HG02852 (cell line): ENCODE measurements at regions not wholly inside any gene's neighbourhood (a gene's known extent, or its start where the extent isn't known, plus 50 kb on each side); places are given as distances from the start of the nearest gene placed in this dataset.
"Not testable (repeated sequence)": the region's sequence is repeated elsewhere in the genome, so short reads cannot be mapped to it uniquely, and the experiment has no call there.

Experiments used
- ATAC-seq: cut with Tn5 transposase; IDR thresholded peaks from one replicate; pipeline ENCODE4 v1.9.1; 2021; ENCODE audit warnings: mild to moderate bottlenecking, moderate library complexity; ENCODE audit not compliant: unreplicated experiment

DNA sequence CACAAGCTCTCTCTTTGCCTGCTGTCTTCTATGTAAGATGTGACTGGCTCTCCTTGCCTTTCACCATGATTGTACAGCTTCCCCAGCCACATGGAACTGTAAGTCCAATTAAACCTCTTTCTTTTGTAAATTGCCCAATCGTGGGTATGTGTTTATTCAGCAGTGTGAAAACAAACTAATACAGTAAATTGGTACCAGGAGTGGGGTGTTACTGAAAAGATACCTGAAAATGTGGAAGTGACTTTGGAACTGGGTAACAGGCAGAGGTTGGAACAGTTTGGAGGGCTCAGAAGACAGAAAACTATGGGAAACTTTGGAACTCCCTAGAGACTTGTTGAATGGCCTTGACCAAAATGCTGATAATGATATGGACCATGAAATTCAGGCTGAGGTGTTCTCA is 214.3 kb upstream of the FSCB start:
- not testable (repeated sequence) for ATAC-seq

DNA sequence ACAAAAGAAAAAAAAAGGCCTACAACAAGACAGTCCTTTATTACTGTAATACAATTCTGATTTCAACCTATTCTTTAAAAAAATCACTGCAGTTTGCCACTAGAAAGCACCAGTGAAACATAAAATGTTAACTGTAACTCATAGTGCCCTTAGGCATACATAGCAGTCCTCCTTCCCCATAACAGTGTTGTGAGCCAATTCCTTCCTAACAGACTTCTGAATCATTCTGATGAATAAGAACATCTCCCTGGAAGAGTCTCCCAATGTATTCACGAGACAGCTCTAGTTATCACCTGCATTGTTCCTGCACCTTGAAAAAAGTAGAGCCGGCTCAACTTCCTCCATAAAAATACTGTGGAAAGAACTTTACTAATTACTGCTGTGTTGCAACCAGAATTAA is 213.6 kb upstream of the FSCB start:
- no peak for ATAC-seq

DNA sequence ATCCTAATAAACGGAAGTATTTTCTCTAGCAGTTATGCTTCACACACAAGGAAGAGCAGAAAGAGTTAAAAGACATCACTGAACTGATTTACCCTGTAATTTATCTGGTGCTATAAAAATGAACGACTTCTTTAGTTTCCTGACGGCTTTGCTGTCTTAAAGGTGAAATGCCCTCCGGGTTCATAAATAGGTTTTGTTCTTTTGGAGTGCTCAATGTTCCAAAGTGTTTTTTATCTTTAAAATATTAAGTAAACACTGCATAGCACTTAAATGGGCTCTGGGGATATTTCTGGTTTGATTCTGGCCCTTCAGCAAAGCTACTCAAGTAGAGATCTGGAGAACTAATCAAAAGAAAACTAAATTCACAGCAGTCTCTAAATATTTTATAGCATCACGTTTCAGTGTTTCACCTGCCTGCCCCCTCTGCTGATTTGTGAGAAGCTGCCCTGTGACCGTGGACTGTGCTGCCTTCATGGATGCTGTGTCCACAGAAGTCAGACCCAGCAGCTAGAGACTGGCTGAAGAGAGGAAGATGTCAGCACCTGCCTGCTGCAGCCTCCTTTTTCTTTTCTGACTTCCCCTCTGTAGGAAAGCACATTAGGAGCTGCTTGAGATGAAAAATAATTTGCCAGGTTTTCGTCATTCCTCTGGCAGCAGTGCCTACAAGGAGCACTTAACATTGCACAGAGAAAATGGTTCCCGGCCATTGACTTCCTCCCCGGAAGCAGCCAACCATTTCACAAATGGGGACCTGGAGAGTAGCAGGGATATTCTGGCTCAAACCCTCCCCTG is 205.1 kb upstream of the FSCB start:
- ATAC-seq = no peak

DNA sequence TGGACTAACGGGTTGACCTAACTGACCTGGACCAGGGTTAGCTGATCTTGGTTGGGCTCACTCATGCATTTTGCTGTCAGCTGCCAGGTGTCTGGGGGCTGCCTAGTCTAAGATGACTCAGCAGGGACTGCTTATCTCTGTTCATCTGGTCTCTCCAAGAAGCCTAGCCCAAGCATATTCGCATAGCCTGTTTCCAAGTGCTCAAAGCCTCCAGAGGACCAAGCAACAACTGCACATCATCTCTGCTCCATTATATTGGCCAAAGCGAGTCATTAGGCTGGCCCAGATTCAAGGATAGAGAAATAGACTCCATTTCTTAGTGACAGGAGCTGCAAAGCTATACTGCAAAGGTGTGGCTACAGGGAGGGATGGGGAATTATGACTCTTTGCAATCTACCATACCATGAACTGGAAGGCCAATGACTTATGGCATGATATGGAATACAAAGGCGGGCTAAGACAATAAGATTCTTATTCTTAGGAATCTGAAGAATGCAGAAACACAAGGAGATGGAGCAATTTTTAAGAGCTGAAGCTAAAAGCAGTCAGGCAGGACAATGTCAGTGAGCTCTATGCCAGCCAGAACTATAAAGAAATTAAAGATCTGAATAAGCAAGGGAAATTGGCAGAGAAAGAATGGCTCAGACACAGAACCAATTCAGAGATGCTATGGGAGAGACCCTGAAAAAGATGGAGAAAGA is 194.6 kb upstream of the FSCB start:
- no peak for ATAC-seq

DNA sequence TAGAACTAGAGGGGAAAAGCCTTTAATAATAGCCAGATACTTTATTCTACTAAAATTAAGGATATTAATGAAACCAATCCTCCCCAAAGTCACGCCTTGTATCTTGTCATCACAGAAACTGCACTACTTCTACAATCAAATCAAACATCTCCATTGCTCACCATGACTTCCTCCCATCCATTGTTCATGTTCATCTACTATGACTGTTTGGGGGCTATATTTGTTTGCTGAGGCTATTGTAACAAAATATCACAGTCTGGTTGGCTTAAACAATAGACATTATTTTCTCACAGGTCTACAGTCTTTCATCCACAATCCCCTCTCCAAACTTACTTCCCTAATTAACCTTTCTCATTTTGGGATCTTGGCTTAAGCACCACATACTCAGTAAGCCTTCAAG is 193.6 kb upstream of the FSCB start:
- no peak for ATAC-seq

DNA sequence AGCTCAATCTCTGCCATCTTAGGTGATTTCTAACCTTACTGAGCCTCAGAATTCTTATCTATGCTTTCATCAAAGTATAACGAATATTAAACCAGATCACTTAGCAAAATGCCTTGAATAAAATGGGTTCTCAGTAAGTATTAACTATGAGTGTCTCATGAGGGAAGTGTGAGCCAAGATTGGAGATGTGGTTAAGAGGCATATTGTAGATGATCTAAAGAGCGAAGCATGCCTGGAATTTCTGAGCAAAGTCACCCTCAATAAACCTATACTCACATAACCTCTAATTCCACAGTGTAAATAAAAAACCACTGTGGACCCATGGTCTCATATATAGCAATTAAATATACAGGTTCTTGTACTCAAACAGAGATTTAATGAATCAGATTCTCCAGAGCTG is 193.1 kb upstream of the FSCB start:
- no peak for ATAC-seq

DNA sequence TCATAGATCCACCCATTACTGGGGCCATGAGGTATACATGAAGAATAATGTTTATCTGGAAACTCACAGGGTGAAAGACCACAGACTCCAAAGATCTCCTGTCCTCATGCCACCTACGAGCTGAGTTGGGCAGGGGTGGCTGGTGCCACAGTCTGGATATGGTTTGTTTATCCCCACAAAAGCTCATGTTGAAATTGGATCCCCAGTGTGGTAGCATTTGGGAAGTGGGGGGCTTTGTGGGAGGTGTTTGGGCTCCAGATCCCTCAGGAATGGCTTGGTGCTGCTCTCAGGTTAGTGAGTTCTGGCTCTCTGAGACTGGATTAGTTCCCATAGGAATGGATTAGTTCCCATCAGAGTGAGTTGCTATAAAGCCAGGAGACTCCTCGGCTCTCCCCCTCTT is 192.3 kb upstream of the FSCB start:
- no peak for ATAC-seq

DNA sequence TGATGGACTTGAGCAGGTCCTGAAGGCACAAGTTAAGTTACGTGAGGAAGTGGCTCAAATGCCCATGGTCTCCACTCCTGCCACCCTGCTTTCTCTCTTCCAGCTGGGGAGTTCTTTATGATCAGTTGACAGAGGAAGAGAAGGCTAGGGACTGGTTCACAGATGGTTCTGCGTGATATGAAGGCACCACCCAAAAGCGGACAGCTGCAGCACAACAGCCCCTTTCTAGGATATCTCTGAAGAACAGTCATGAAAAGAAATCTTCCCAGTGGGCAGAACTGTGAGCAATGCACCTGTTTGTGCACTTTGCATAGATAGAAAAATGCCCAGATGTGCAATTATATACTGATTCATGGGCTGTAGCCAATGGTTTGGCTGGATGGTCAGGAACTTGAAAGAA is 162.4 kb upstream of the FSCB start:
- no peak for ATAC-seq

DNA sequence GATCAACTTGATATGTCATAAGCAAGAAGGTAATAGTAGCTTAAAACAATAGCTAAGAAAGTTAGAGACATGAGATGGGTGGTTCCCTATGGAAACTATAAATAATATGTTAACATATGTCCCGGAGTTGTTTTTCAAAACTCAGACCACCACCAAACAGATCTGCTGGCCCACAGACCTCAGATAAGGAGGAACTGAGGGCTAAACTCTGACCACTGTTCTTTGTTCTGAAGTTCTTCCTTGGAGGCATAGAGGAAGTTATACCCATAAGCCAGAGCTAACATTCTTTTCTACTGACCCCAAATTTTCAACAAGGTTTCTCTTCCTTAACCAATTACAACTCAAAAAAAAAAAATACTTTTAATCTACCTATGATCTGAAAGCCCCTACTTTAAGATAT is 156.1 kb upstream of the FSCB start:
- no peak for ATAC-seq

DNA sequence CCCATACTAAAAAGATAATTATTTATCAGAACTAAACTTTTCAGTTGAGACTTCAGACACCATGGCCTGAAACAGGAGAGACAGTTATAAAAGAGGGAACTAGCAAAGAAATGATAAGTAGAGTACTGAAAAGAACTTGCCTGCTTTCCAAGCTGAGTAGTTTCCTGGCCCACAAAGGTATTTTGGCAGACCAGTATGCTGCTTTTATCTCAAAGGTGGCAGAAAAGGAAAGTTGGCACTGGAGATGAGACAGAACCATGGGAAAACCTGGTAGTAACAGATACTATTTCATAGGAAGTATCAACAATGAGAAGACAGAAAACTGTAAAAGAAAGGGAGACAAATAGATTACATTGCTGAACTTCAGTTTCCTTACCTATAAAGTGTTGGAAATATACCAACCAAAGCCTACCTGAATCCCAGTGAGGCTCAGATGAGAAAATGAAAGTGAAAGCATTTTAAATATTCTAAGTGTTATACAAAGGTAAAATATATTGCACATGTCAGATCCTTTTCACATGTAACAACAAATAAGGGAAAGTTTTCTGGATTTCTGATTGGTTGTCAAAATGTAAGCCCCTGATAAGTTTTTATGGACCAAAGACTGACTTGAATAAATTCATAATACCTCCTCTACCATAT is 155.3 kb upstream of the FSCB start:
- no peak for ATAC-seq

DNA sequence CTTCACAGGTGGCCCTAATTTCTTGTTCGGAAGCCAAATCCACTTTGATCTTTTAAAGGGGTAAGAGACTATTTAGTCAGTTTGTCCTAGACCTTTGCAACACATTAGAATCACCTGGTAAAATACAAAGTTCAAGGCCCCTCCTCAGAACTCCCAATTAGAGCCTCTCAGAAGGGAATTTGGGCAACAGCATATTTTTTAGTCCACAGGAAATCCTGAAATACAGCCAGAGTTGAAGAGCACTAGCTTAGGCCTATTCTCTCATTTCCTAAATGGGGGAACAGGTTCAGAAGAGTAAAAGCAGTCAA is 151.3 kb upstream of the FSCB start:
- ATAC-seq = no peak

DNA sequence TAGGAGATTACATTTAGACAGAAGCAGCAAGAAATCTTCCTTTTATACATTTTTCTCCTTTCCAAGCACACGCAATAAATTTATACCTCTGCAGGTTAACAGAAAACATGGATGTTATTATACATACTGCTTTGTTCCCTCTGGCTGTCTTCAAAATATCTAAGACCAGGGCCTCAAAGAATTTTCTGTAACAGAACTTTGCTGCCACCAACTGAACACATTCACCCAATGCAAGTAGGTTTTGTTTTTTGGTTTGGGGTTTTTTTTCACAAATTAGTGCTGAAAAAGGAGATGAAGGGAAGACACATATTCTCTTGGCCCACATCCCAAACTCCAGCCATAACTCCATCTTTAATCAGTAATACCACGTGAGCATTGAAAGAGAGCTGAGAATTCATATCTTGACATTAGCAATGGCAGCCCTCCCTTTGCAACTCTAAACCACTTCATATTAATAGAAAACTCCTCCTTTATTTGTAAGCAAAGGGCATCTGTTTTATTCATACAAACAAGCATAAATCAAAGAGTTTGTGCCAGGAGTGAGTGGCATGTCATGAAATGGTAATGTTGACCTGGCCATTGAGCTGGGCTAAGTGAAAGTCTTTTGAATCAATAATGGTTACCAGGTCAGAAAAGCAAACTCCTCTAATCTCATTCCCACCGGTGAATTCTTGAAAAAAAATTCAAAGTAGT is 150.8 kb upstream of the FSCB start:
- ATAC-seq = no peak

DNA sequence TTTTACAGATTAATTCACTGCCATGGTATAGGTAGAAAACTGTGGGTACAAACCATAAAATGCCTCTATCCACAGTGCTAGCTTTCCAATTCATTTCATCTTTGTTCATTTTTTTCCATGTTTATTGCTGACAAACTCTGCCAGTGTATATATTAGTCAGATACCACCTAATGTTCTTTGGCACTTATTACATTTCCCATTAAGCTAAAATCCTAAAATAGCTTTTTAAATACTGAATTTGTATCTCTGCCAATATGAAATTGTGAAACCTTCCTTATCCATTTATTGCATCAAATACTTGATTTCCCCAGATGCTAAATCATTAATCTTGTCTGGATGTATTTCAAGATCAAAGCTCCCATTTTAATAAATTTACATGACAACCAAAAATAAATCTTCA is 150.1 kb upstream of the FSCB start:
- ATAC-seq = no peak

DNA sequence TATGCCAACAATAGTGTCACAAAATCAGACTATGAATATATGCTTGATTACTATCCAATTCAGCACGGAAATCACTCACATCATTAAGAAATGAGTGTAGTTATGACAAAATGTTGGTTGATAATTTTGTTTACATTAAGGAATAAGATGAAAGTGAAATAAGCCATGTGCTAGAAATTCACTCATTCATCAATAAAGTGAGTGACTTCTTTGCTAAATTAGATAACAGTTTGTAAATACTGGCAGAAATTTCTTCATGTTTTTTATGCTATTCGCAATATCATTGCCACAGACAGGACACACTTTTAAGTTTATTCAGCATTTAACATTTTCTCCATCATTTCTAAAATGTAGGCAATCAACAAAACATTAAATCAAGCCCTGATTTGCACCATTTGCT is 147.5 kb upstream of the FSCB start:
- ATAC-seq = no peak

DNA sequence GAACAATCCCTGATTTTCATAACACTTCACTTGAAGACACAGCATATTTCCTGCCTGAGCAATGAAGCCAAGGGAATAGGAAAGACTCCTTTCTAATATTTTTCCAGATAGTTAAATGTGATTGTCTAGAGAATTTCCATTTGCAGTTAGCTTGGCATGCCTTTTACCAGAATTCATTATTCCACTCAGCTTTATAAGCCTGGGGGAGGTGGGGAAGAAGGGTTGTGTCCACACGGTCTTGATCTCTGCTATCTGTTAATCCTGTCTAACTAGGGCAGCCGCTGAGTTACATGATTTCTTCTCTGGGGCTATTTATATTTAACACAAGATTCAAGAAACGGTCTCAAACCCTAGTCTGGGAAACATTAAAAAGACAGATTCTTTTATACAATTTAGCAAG is 146.6 kb upstream of the FSCB start:
- ATAC-seq = no peak

DNA sequence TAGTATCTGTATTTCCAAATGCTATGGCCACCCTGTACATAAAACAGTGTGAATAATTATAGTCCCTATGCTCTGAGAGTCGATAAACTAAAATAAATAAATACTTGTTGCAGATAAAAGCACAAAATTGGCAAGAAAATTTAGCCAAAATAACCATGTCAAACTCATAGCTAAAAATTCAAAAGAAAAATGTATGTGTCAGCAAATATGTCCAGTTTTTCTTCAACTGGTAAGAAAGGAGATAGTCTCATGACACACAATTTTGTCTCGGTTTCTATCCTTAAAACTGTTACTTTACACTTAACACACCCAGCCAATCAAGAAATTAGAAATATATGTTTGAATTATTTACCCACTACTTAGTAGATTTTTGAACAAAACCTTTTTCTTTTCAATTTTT is 145.6 kb upstream of the FSCB start:
- ATAC-seq = no peak

DNA sequence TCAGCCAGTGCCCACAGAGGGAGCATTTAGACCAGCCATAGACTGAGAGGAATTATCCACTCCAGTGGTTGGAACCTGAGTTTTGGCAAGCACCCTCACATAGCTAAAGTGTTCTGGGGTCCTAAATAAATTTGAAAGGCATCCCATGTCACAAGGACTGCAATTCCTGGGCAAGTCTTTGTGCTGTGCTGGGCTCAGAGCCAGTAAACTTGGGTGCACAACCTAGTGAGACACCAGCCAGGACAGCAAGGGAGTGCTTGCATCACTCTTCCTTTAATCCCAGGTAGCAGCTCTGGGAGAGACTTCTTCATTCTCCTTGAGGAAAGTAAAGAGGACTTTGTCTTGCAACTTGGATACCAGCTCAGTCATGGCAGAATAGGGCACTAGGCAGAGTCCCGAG is 142.0 kb upstream of the FSCB start:
- no peak for ATAC-seq

DNA sequence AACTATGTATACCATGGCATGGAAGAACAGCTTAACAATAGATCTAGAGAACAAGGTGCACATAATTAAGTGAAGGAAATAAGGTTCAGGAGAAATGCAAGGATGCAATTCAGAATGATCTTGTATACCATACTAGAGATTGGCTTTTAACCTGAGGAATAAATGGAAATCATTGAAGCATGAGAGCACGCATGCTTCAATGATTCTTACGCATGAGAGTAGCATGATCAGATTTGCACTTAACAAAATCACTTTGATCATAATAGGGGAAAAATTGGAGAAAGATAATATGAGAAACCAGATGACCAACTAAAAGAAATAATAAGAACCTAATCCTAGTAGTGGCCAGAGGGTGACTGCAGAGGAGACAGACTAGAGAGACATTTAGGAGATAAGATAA is 133.3 kb upstream of the FSCB start:
- no peak for ATAC-seq

DNA sequence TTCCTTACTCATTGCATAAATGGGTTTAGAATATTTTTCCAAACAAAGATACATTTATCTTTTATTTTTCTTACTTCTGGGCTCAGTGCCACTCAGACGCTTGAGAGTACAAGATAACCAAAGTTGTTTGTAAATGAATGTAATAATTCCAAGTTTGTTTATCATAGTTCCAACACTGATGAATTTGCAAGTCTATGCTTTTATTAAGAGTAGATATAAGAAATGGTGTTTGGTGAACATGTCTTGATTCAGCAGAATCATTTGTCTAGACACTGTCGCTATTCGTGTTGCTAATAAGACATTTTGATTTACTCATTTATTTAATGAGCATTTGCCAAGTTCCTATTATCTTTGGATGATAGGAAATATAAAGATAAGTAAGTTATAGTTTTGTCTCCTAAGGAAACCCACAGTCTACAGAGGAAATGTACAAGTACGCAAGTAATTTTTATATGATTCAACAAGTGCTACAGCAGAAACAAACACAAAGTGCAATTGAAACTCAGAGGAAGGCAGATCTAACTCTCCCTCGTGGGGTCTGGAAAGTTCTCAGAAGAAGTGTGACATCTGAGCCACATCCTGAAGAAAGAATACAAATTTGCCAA is 132.8 kb upstream of the FSCB start:
- no peak for ATAC-seq

DNA sequence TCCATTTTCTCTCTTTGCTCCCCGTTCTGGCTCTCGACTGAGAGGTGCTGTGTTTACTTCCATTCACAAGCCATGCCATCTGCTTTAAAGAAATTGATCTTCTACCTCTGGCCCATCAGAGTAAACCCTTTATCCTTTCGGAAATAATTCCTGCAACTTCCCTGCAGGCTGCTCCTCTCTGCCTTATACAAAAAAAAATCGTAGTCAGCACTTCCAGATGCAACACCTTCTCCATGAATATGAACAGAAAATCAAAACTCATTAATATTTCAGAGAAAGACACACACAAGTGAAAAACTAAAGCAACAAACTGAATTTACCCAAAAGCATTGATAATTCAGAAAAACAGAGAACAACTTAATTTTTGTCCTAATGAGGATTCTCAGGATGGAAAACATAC is 127.6 kb upstream of the FSCB start:
- ATAC-seq = no peak

DNA sequence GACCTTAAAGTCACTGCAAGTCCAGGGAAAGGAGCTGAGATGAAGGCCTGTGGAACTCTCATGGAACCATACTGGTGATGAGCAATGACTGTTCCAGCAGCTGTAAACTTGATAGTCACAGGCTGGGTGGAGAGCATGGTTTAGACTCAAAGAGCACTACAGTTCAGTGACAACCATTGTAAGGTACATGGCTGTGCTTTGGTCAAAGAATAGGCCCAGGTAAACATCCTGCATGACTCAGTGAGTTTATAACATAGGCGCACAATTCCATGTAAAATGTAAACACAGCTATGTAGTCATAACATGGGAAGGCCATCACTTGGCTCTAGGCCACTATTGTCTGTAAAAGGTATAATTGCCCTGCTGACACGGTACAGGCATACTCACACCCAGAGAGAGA is 119.3 kb upstream of the FSCB start:
- ATAC-seq = no peak
